ENCODE measurements at regions not wholly inside any gene's neighbourhood (a gene's known extent, or its start where the extent isn't known, plus 50 kb on each side); places are given as distances from the start of the nearest gene placed in this dataset.

DNA sequence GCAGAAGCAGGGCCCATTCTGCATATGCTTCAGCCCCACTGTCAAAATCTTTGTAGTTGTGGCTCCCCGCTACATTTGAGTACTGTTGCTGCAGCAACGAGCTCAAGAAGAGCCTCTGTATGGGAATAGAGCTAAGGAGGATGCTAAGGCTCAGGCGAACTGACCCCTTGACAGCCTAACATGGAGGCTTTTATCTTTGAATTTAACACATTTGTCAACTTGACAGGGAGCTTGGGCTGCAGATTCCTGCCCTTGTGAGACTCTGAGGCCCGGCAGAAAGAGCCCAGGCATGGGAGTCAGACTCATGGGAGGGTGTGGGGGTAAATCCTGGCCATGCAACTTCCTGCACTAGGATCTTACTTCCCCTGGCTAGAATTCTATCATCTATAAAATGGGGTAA is 278.7 kb upstream of the CITED2 start:
- TF ChIP-seq, protein P1, sequence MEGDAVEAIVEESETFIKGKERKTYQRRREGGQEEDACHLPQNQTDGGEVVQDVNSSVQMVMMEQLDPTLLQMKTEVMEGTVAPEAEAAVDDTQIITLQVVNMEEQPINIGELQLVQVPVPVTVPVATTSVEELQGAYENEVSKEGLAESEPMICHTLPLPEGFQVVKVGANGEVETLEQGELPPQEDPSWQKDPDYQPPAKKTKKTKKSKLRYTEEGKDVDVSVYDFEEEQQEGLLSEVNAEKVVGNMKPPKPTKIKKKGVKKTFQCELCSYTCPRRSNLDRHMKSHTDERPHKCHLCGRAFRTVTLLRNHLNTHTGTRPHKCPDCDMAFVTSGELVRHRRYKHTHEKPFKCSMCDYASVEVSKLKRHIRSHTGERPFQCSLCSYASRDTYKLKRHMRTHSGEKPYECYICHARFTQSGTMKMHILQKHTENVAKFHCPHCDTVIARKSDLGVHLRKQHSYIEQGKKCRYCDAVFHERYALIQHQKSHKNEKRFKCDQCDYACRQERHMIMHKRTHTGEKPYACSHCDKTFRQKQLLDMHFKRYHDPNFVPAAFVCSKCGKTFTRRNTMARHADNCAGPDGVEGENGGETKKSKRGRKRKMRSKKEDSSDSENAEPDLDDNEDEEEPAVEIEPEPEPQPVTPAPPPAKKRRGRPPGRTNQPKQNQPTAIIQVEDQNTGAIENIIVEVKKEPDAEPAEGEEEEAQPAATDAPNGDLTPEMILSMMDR (IDR thresholded peaks at IDR 0.05): no peak
- TF ChIP-seq POLR2A (IDR thresholded peaks at IDR 0.05): no peak
